SIG-M5 (cell line): ENCODE measurements at regions not wholly inside any gene's neighbourhood (a gene's known extent, or its start where the extent isn't known, plus 50 kb on each side); places are given as distances from the start of the nearest gene placed in this dataset.
"Not testable (repeated sequence)": the region's sequence is repeated elsewhere in the genome, so short reads cannot be mapped to it uniquely, and the experiment has no call there.

Source experiments
- DNase-seq: peaks from one replicate; lab custom pipeline; 2025; lab: John Stamatoyannopoulos, UW

GRCh38 chr18:42328931-42329330 lies 373.9 kb downstream of the PIK3C3 start:
- no peak for DNase-seq

- no peak for DNase-seq
These were observed 375.3 kb downstream of the PIK3C3 start for GRCh38 chr18:42330296-42330695.

- DNase-seq, result no peak
These were observed 378.5 kb downstream of the PIK3C3 start for GRCh38 chr18:42333558-42333957.

- DNase-seq, result no peak
These were observed 379.9 kb downstream of the PIK3C3 start for GRCh38 chr18:42334931-42335330.

GRCh38 chr18:42336139-42336538 lies 381.1 kb downstream of the PIK3C3 start:
- no peak for DNase-seq

- DNase-seq, result not testable (repeated sequence)
These were observed 382.3 kb downstream of the PIK3C3 start for GRCh38 chr18:42337337-42337736.

GRCh38 chr18:42338683-42339082 lies 383.6 kb downstream of the PIK3C3 start:
- no peak for DNase-seq

GRCh38 chr18:42339372-42339771 lies 384.3 kb downstream of the PIK3C3 start:
- no peak for DNase-seq

- no peak for DNase-seq
These were observed 385.5 kb downstream of the PIK3C3 start for GRCh38 chr18:42340423-42341009.

GRCh38 chr18:42341423-42341822 lies 386.4 kb downstream of the PIK3C3 start:
- DNase-seq, result no peak

- no peak for DNase-seq
These were observed 393.7 kb downstream of the PIK3C3 start for GRCh38 chr18:42348722-42349121.

GRCh38 chr18:42351455-42351854 lies 396.4 kb downstream of the PIK3C3 start:
- no peak for DNase-seq

- no peak for DNase-seq
These were observed 405.7 kb downstream of the PIK3C3 start for GRCh38 chr18:42360716-42361115.

GRCh38 chr18:42363446-42364441 lies 408.7 kb downstream of the PIK3C3 start:
- no peak for DNase-seq

GRCh38 chr18:42364766-42365165 lies 409.7 kb downstream of the PIK3C3 start:
- DNase-seq, result no peak

- DNase-seq, result no peak
These were observed 410.6 kb downstream of the PIK3C3 start for GRCh38 chr18:42365591-42365990.

- DNase-seq, result no peak
These were observed 418.6 kb downstream of the PIK3C3 start for GRCh38 chr18:42373584-42373983.

GRCh38 chr18:42374961-42375360 lies 419.9 kb downstream of the PIK3C3 start:
- DNase-seq, result no peak

GRCh38 chr18:42378854-42379253 lies 423.8 kb downstream of the PIK3C3 start:
- not testable (repeated sequence) for DNase-seq

GRCh38 chr18:42381236-42381635 lies 426.2 kb downstream of the PIK3C3 start:
- DNase-seq, result not testable (repeated sequence)

- DNase-seq, result no peak
These were observed 437.4 kb downstream of the PIK3C3 start for GRCh38 chr18:42392416-42392815.

GRCh38 chr18:42392926-42393325 lies 437.9 kb downstream of the PIK3C3 start:
- DNase-seq, result no peak

- no peak for DNase-seq
These were observed 439.2 kb downstream of the PIK3C3 start for GRCh38 chr18:42394238-42394637.
